Posterior vena cava (tissue), 2 donors: ENCODE measurements at regions not wholly inside any gene's neighbourhood (a gene's known extent, or its start where the extent isn't known, plus 50 kb on each side); places are given as distances from the start of the nearest gene placed in this dataset.

Experiments
- DNase-seq: peaks from one replicate; pipeline ENCODE4 v3.0.0-alpha.2; 2020; ENCODE audit warnings: low spot score
- intact Hi-C, 2 donors: fragments of 100-400 bp; cut with DNase I; formaldehyde crosslinking; loops; one replicate each; pipeline versions ENCODE4 v1.14.1 to v1.14.2; 2022 to 2023
- donor health status: DM: yes; HTN: yes; CAD: no.
- donor health status: DM: yes; HTN: yes; CAD: no.

GRCh38 chr16:85480727-85481101, 132.4 kb upstream of the GSE1 start:
- no peak for DNase-seq
- intact Hi-C loops = no loop called here

GRCh38 chr16:85481206-85481605, 131.9 kb upstream of the GSE1 start:
- no peak for DNase-seq
- intact Hi-C loops = no loop called here

DNA sequence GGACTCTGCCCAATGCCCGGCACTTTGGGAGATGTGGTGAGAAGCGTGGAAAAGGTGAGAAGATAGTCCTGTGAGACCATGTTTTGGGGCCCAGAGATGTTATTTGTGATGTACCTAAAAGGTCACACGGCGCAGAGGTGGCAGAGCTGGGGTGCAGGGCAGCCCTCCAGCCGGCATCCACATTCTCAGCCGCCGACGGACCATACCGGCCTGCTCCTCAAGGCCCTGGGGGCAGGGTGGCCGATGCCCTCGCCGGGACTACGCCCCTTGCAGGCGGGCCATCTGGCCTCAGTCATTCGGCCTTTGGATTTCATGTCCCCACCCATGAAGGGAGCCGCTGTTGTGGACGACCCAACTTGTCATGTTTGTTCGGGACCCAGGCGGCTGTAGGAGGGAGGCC, 131.4 kb upstream of the GSE1 start:
- intact Hi-C loops = no loop called here

GRCh38 chr16:85483424-85483823, 129.7 kb upstream of the GSE1 start:
- intact Hi-C loops = no loop called here
- no peak for DNase-seq

More for the DNA sequence above, 131.4 kb upstream of the GSE1 start:
- DNase-seq = no peak

GRCh38 chr16:85484347-85485300, 128.5 kb upstream of the GSE1 start:
- intact Hi-C loops = no loop called here
- no peak for DNase-seq

DNA sequence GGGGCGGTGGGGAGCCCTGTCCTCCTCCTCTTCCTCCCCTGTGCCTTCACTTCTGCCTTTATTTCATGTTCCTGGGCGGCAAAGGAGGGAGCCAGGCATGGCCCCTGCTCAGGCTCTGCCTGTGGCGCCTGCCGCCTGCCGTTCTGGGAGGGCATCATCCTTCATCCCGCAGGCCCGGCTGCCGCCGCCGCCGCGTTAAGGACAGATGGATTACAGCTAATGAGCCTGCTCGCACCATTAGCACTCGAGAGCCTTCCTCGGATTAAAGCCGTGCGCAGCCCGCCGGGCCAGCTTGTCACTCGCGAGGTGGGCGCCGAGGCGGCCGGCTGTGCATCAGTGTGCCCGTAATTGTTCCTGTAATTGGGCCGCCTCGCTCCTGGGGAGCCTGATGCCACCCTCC, 127.7 kb upstream of the GSE1 start:
- DNase-seq = no peak
- intact Hi-C loops = no loop called here

DNA sequence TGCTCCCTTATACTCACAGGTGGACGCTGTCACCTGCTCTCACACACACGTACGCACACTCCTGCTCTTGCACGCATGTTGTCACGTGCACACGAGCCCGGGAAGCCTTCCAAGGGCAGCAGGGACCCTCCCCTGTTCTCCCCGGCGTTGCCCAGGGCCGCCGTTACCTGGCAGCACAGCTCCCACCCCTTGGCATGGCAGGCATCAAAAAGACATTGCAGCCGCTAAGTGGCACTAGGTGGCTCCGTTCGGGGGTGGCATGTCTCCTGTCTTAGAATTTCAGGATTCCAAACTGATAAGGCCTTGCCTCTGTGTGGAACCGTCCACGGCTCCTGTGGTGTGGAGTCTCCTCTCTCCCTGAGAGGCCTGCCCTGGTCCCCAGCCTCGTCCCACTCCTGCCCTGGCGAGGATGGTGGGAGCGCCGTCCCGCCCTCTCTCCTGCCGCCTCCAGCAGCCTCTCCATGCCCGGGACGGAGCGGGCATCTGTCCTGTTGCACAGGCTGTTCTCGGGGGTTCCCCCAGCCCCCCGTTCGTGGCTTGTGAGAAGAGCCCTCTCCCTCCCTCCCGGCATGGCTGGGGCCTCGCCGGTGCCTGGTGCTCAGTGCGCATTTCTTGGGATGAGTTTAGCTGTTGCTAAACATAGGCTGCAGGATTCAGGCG, 126.7 kb upstream of the GSE1 start:
- intact Hi-C loops = no loop called here

GRCh38 chr16:85488414-85488813, 124.7 kb upstream of the GSE1 start:
- DNase-seq = no peak
- intact Hi-C loops = no loop called here

More for the DNA sequence above, 126.7 kb upstream of the GSE1 start:
- no peak for DNase-seq

GRCh38 chr16:85490407-85491057, 122.6 kb upstream of the GSE1 start:
- no peak for DNase-seq
- intact Hi-C loops = no loop called here

- DNase-seq = no peak
- intact Hi-C loops = no loop called here
Measured at GRCh38 chr16:85491058-85491771, 121.9 kb upstream of the GSE1 start.

DNA sequence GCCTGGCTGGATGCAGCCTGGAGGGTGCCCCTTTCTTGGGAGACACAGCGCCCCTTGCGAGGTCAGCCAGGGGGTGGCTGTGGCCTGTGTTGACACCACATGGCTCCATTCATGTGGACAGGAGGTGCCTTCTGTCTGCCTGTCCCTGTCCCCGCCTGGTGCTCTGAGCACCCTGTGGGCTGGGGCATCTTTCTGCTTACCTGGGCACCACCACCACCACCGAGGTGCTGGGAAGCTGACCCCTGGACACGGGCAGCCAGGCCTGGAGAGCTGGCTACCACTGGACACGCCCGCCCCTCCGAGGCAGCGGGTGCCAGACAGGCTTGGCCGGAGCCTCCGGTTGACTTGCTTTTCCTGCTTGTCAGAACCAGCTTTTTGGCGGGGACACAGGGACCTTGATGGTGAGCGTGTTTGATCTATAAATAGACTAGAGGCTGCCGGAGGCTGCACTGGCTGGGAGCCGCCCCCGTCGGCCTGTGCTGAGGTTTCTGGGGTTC, 121.3 kb upstream of the GSE1 start:
- DNase-seq = peak; percentile 89
- intact Hi-C loops = no loop called here

GRCh38 chr16:85492295-85492864, 120.7 kb upstream of the GSE1 start:
- no peak for DNase-seq

DNA sequence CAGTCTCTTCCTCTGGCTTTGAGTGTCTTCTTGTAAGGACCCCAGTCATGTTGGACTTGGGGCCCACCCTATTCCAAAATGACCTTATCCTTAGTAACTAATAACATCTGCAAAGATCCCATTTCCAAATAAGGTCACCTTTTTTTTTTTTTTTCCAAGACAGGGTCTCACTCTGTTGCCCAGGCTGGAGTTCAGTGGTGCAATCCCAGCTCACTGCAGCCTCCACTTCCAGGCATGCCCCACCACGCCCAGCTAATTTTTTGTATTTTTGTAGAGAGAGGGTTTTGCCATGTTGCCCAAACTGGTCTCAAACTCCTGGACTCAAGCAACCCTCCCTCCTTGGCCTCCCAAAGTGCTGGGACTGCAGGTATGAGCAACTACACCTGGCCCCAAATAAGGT, 118.8 kb upstream of the GSE1 start:
- intact Hi-C loops = no loop called here
- DNase-seq = no peak

More at GRCh38 chr16:85492295-85492864, 120.7 kb upstream of the GSE1 start:
- intact Hi-C loops = no loop called here

DNA sequence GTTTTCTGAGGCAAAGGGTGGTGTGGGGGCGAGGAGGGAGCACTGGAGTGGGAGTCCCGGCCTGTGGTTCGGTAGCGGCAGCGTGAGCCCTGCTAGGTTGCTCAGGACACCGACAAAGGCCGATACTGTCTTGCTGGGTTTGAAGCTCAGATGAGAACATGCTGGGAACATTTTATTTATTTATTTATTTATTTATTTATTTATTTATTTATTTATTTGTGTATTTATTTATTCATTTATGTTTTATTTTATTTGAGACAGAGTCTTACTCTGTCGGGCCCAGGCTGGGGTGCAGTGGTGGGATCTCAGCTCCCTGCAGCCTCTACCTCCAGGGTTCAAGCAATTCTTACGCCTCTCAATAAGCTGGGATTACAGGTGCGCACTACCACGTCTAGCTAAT, 117.9 kb upstream of the GSE1 start:
- intact Hi-C loops = no loop called here
- DNase-seq = no peak

DNA sequence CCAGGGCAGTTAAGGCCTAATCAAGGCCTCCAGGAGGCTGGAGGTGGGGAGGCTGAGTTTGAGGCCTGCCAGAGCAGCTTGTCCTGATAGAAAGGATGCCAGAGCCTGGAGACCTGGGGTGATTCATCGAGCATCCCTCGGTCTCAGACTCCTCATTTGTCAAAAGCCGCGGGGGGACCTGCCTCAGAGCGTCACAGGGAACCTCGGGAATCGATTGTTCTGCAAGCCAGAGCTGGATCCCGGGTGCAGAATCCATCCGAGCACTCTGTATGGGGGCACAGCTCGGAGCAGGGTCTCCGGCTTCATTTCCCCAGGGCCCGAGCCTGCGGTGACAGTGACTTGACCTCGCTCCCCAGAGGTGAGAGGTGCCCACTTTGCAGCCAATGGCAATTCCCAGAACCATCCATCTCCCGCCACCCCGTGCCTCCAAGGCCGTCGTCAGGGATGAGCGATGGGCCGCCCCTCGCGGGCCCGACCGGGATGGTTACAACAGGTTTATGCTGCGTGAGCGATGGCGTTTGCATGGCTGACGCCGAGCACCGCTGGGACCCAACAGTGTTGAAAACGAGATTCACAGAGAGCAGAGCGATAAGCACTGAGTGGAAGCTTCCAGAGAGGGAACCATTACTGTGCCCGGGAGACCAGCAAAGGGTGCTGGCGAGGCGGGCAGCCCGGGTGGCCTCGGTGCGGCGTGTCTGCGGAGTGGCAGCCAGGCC, 117.1 kb upstream of the GSE1 start:
- intact Hi-C loops = no loop called here
- DNase-seq = no peak

- intact Hi-C loops = loop anchor here in 1 of 2 donors (1.0 kb wide), 1 partner anchor 34 kb away; no protein-coding TSS in a partner anchor
- no peak for DNase-seq
Measured at GRCh38 chr16:85497622-85498314, 115.4 kb upstream of the GSE1 start.

DNA sequence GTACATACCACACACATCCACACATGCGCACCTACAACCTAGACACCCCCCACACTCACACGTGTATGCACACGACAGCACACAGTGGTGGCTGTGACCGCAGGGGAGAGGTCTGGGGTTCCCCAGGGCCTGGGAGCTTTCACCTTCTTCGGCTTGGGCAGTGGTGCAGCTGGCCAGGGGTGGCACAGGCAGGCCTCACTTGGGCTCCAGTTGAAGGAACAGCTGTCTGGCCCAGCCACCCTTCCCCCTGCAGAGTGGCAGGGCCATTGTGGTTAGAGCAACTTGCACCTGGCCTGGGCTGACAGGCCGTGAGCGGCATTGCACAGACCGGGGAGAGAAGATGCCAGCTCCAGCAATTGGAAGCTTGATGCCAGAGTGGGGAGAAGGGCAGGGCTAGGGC, 114.5 kb upstream of the GSE1 start:
- intact Hi-C loops = no loop called here
- DNase-seq = no peak

DNA sequence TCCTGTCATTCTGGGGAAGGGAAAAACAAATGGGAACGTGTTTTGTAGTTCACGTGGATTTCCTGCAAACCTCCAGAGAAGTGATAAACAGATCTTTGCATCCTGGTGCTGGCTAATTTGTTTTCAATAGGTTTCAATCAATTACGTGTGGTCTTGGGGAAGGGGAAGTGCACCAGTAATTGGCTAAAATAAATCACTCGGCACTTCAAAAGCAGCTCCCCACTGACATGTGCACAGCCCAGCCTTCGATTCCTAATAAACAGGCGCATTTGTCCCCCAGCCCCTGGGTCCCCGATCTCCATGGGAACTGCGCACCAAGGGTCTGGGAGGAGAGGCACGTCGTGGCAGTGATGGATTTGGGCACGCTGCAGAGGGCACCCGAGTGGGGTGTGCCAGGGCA, 112.9 kb upstream of the GSE1 start:
- no peak for DNase-seq
- intact Hi-C loops = no loop called here
